SH-SY5Y (cell line): ENCODE measurements at regions not wholly inside any gene's neighbourhood (a gene's known extent, or its start where the extent isn't known, plus 50 kb on each side); places are given as distances from the start of the nearest gene placed in this dataset.

Source experiments
- GATA2 ChIP-seq: IDR thresholded peaks from 2 replicates; pipeline ENCODE4 v1.6.1; 2011; ENCODE audit warnings: mild to moderate bottlenecking, low read depth, low read length
- GATA3 ChIP-seq: IDR thresholded peaks from 2 replicates; pipeline ENCODE4 v1.6.1; 2011; ENCODE audit warnings: low read depth, mild to moderate bottlenecking, low read length, moderate library complexity

DNA sequence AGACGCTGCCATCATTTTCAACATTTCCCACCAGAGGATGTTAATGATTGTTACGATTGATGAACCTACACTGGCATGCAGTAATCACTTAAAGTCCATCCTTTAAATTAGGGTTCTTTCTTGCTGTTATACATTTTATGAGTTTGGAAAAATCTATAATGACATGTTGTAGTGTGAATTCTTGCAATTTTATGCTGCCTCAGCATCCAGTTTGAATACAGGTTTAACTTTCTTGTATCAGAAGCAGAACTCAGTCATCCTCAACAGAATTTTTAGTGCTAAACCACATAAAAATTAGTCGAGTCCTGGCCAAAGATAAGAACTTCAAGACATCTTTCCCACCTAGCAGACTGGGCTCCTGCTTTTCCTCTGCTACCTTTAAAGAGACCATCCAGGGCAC lies 303.3 kb downstream of the NUP35 start:
- no peak for TF ChIP-seq GATA2
- no peak for TF ChIP-seq GATA3
